ENCODE measurements at regions not wholly inside any gene's neighbourhood (a gene's known extent, or its start where the extent isn't known, plus 50 kb on each side); places are given as distances from the start of the nearest gene placed in this dataset.

DNA sequence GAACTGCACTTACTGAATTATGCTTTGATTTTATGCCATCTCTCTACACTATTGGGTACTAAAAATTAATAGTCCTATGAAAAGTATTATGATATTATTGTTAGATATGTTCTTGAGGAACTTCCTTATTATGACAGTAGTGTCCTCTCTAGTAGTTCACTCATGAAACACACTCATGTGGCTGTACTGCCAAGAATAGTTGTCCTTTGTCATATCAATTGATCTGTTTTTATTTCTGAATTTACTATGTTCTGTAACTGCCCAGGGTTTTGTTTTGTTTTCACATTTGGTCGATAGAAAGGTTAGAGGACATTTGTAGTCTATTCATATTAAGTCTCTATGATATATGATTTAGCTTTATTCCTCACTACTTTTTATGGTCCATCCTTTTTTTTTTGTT lies 215.2 kb downstream of the PPARGC1A start:
- TF ChIP-seq, protein P1, sequence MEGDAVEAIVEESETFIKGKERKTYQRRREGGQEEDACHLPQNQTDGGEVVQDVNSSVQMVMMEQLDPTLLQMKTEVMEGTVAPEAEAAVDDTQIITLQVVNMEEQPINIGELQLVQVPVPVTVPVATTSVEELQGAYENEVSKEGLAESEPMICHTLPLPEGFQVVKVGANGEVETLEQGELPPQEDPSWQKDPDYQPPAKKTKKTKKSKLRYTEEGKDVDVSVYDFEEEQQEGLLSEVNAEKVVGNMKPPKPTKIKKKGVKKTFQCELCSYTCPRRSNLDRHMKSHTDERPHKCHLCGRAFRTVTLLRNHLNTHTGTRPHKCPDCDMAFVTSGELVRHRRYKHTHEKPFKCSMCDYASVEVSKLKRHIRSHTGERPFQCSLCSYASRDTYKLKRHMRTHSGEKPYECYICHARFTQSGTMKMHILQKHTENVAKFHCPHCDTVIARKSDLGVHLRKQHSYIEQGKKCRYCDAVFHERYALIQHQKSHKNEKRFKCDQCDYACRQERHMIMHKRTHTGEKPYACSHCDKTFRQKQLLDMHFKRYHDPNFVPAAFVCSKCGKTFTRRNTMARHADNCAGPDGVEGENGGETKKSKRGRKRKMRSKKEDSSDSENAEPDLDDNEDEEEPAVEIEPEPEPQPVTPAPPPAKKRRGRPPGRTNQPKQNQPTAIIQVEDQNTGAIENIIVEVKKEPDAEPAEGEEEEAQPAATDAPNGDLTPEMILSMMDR (IDR thresholded peaks at IDR 0.05), result no peak
- no peak for TF ChIP-seq POLR2A (IDR thresholded peaks at IDR 0.05)
